ENCODE measurements at regions not wholly inside any gene's neighbourhood (a gene's known extent, or its start where the extent isn't known, plus 50 kb on each side); places are given as distances from the start of the nearest gene placed in this dataset.

DNA sequence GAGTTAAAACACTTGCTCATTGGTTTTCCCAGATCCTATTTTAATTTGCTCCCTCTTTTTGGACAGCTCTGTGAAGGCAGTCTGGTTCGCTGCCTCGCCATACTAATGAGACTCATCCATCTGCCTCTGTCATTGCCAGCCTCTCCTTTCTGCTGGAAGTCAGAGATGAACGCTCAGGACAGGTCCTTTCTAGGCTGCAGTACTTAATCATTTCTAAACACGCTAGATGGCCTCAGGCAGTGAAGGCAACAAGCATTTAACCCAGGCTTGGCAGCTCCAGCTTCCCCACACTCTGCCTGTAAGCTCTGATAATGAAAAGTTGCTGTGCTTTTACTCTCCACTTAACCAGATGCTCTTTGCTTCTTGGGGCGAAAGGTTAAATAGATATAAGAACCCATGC is 286.7 kb upstream of the POU3F2 start:
- no peak for TF ChIP-seq POLR2A (IDR thresholded peaks at IDR 0.05)
- Histone ChIP-seq H3K4me1 (no peaks in the 10 kb centered on the region), H3K27ac (no peak overlapping the region), H3K27me3 (no peaks in the 10 kb centered on the region), H3K9me3 (no peaks in the 10 kb centered on the region), H3K4me3 (no peak overlapping the region), H3K36me3 (no peaks in the 10 kb centered on the region)
- ATAC-seq = no peak
- 31 to 100% methylated on average over 1 to 5 of the region's 5 CpGs for WGBS, 2 donors (ENCODE audit: low coverage in 1 of 2)

GRCh38 chr6:98548301-98548700 is 286.1 kb upstream of the POU3F2 start:
- WGBS, 2 donors (ENCODE audit: low coverage in 1 of 2) = 44 to 50% methylated on average over 1 of the region's 1 CpG
- no peak overlapping the region for H3K27ac ChIP-seq
- H3K27me3 ChIP-seq = no peaks in the 10 kb centered on the region
- no peaks in the 10 kb centered on the region for H3K36me3 ChIP-seq
- H3K9me3 ChIP-seq = no peaks in the 10 kb centered on the region
- H3K4me1 ChIP-seq = no peaks in the 10 kb centered on the region
- no peak overlapping the region for H3K4me3 ChIP-seq
- ATAC-seq = no peak
- no peak for TF ChIP-seq POLR2AphosphoS5 (IDR thresholded peaks at IDR 0.05)
- TF ChIP-seq, protein P1, sequence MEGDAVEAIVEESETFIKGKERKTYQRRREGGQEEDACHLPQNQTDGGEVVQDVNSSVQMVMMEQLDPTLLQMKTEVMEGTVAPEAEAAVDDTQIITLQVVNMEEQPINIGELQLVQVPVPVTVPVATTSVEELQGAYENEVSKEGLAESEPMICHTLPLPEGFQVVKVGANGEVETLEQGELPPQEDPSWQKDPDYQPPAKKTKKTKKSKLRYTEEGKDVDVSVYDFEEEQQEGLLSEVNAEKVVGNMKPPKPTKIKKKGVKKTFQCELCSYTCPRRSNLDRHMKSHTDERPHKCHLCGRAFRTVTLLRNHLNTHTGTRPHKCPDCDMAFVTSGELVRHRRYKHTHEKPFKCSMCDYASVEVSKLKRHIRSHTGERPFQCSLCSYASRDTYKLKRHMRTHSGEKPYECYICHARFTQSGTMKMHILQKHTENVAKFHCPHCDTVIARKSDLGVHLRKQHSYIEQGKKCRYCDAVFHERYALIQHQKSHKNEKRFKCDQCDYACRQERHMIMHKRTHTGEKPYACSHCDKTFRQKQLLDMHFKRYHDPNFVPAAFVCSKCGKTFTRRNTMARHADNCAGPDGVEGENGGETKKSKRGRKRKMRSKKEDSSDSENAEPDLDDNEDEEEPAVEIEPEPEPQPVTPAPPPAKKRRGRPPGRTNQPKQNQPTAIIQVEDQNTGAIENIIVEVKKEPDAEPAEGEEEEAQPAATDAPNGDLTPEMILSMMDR (IDR thresholded peaks at IDR 0.05) = no peak
- no peak for TF ChIP-seq POLR2A (IDR thresholded peaks at IDR 0.05)
- TF ChIP-seq EP300 (IDR thresholded peaks at IDR 0.05) = no peak

DNA sequence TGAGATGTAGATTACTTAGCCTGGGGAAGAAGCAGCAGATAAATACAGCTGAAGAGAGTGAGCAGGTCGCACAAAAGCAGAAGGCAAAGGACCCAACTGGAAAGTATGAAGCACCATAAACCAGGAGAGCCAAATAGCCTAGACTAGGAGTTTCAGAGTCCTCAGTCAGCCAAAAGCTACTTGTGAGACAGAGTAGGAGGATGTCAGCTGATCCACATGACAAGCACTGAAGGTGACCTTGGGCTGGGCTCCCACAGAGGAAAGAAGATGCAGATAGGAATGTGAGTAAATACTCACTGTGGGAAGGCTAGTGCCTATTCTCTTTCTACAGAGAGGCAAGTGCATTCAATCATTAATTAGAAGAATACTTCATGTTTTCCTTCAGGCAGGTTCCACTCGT is 274.0 kb upstream of the POU3F2 start:
- no peak for TF ChIP-seq POLR2AphosphoS5 (IDR thresholded peaks at IDR 0.05)
- TF ChIP-seq POLR2A (IDR thresholded peaks at IDR 0.05) = no peak
- TF ChIP-seq EP300 (IDR thresholded peaks at IDR 0.05) = no peak
- TF ChIP-seq, protein P1 (IDR thresholded peaks at IDR 0.05) = no peak
- Histone ChIP-seq H3K4me3 (no peak overlapping the region), H3K36me3 (no peaks in the 10 kb centered on the region), H3K4me1 (no peaks in the 10 kb centered on the region), H3K27ac (no peak overlapping the region), H3K27me3 (no peaks in the 10 kb centered on the region), H3K9me3 (no peaks in the 10 kb centered on the region)
- WGBS, 2 donors (ENCODE audit: low coverage in 1 of 2) = 73 to 82% methylated on average over 1 to 2 of the region's 2 CpGs
- ATAC-seq = no peak

DNA sequence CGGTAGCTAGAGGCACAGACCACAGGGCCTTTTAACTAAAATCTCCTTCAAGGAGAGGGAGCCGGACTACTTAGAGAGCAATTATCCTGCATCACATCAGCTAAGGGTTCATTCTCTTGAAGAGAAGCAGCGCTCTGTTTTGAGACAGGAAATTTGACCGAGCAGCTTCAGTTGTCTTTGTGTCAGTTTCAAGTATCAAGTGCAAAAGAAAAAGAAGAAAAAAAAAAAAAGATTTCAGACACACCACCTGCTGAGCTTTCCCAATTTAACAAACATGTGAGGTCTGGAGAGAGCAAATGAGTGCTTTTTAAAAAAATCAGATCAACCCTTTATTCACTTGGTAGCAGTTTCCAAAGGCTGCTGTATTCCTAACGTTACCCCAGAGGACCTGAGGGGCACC is 273.5 kb upstream of the POU3F2 start:
- H3K9me3 ChIP-seq = no peaks in the 10 kb centered on the region
- ATAC-seq = no peak
- TF ChIP-seq, protein P1 (IDR thresholded peaks at IDR 0.05) = no peak
- TF ChIP-seq POLR2A (IDR thresholded peaks at IDR 0.05) (no peak), POLR2AphosphoS5 (IDR thresholded peaks at IDR 0.05) (no peak), EP300 (IDR thresholded peaks at IDR 0.05) (no peak)
- no peaks in the 10 kb centered on the region for H3K27me3 ChIP-seq
- no peak overlapping the region for H3K4me3 ChIP-seq
- no peaks in the 10 kb centered on the region for H3K36me3 ChIP-seq
- H3K4me1 ChIP-seq = no peaks in the 10 kb centered on the region
- WGBS, 2 donors (ENCODE audit: low coverage in 1 of 2) = 64 to 84% methylated on average over 3 to 5 of the region's 5 CpGs
- no peak overlapping the region for H3K27ac ChIP-seq

DNA sequence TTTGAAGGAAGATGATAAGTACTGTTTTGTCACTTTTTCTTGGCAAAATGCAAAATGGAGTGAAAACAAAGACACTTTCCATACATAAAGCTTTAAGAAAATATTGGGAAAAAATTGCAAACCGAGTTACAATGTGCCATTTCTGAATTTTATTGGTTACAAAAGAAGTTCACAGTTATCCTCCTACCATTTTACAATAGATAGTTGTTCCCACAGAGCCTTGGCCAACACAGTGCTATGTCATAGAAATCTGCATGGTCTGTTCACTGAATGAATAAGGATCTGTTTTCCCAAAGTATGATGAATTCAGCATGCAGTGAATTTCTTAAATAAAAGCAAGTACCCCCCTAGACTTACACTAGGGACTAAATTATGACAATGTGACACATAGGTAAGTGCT is 268.2 kb upstream of the POU3F2 start:
- ATAC-seq = no peak
- Histone ChIP-seq H3K4me1 (no peaks in the 10 kb centered on the region), H3K27me3 (no peaks in the 10 kb centered on the region), H3K4me3 (no peak overlapping the region), H3K9me3 (no peaks in the 10 kb centered on the region), H3K36me3 (no peaks in the 10 kb centered on the region), H3K27ac (no peak overlapping the region)
- no peak for TF ChIP-seq EP300 (IDR thresholded peaks at IDR 0.05)
- TF ChIP-seq POLR2AphosphoS5 (IDR thresholded peaks at IDR 0.05) = no peak
- TF ChIP-seq, protein P1 (IDR thresholded peaks at IDR 0.05) = no peak
- TF ChIP-seq POLR2A (IDR thresholded peaks at IDR 0.05) = no peak
- 47 to 70% methylated on average over 1 of the region's 1 CpG for WGBS, 2 donors (ENCODE audit: low coverage in 1 of 2)

Measured in gastroesophageal sphincter (tissue), 4 donors.